C4-2B (cell line): ENCODE measurements at regions not wholly inside any gene's neighbourhood (a gene's known extent, or its start where the extent isn't known, plus 50 kb on each side); places are given as distances from the start of the nearest gene placed in this dataset.

Experiments
- ZFX ChIP-seq: fragments of 450-650 bp; IDR thresholded peaks from 2 replicates; pipeline ENCODE4 v1.6.1; 2017
- TF ChIP-seq, protein P1 (sequence below): fragments of 450-650 bp; conservative IDR thresholded peaks from 2 replicates; pipeline ENCODE4 v1.5.1; 2017; ENCODE audit warnings: mild to moderate bottlenecking

DNA sequence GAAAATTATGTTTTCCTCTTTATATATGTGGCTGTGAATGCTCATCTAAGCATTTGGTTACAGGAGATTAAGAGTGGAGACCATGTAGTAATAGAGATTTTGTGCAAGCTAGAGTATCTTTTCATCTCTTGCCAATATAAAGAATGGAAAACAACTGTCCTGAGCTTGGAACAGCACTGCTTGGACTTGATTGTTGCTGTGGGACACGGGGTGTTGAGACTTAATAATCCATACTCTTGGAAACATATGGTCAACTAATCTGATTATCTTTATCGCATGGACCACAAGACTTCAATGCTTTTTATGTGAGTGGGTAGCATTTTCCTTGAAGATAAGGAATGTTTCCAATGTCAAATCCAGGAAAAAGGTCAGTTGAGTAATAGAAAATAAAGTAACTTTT lies 806.3 kb downstream of the DIPK2A start:
- TF ChIP-seq, protein P1, sequence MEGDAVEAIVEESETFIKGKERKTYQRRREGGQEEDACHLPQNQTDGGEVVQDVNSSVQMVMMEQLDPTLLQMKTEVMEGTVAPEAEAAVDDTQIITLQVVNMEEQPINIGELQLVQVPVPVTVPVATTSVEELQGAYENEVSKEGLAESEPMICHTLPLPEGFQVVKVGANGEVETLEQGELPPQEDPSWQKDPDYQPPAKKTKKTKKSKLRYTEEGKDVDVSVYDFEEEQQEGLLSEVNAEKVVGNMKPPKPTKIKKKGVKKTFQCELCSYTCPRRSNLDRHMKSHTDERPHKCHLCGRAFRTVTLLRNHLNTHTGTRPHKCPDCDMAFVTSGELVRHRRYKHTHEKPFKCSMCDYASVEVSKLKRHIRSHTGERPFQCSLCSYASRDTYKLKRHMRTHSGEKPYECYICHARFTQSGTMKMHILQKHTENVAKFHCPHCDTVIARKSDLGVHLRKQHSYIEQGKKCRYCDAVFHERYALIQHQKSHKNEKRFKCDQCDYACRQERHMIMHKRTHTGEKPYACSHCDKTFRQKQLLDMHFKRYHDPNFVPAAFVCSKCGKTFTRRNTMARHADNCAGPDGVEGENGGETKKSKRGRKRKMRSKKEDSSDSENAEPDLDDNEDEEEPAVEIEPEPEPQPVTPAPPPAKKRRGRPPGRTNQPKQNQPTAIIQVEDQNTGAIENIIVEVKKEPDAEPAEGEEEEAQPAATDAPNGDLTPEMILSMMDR: no peak
- no peak for TF ChIP-seq ZFX
